Hepatocyte (in vitro differentiated cells): ENCODE measurements at regions not wholly inside any gene's neighbourhood (a gene's known extent, or its start where the extent isn't known, plus 50 kb on each side); places are given as distances from the start of the nearest gene placed in this dataset.

Experiments
- EZH2 ChIP-seq: fragments of 200-600 bp; sonication (generic); IDR thresholded peaks from 2 replicates; pipeline ENCODE4 v1.6.1; 2016; ENCODE audit warnings: antibody characterized with exemption, mild to moderate bottlenecking, borderline replicate concordance
- TF ChIP-seq, protein P1 (sequence below): fragments of 200-600 bp; sonication (generic); IDR thresholded peaks from 2 replicates; pipeline ENCODE4 v1.5.1; 2016; ENCODE audit warnings: antibody characterized with exemption, mild to moderate bottlenecking; ENCODE audit not compliant: poor library complexity

DNA sequence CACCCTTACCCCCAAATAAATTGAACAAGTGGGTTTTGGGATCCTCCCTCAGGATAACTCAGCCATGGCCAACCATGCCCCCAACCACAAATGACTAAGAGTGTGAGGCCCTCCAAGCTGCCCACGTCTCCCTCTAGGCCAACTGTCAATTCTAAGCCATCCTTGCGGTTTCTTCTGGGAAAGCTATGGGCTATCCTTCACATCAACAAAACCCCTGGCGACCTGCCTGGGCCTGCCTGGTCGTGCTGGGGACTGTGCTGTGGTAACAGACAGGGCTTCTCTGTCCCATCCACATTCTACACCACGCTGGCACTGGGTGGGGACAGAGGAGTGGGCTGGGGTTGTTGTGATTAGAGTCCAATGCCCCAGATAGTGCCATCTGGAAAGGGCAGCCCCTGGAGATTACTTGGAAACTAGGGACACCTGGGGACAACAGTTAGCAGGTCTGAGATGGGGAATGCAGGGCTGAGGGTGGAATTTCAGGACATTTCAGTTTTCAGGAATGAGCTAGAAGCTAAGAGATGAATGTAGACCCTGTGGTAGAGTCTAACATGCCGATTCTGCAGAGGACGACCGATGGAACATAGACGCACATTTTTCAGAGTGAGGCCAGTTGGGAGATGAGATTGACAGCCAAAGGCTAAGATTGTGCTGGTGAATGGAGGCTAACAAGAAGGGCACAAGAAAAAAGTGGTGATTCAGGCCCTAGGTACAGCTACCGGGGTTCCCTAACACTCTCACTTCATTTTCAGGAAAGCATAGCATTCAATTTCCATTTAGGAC lies 131.9 kb downstream of the RASSF10 start:
- TF ChIP-seq, protein P1, sequence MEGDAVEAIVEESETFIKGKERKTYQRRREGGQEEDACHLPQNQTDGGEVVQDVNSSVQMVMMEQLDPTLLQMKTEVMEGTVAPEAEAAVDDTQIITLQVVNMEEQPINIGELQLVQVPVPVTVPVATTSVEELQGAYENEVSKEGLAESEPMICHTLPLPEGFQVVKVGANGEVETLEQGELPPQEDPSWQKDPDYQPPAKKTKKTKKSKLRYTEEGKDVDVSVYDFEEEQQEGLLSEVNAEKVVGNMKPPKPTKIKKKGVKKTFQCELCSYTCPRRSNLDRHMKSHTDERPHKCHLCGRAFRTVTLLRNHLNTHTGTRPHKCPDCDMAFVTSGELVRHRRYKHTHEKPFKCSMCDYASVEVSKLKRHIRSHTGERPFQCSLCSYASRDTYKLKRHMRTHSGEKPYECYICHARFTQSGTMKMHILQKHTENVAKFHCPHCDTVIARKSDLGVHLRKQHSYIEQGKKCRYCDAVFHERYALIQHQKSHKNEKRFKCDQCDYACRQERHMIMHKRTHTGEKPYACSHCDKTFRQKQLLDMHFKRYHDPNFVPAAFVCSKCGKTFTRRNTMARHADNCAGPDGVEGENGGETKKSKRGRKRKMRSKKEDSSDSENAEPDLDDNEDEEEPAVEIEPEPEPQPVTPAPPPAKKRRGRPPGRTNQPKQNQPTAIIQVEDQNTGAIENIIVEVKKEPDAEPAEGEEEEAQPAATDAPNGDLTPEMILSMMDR: no peak
- TF ChIP-seq EZH2: no peak
